ENCODE measurements at regions not wholly inside any gene's neighbourhood (a gene's known extent, or its start where the extent isn't known, plus 50 kb on each side); places are given as distances from the start of the nearest gene placed in this dataset.

DNA sequence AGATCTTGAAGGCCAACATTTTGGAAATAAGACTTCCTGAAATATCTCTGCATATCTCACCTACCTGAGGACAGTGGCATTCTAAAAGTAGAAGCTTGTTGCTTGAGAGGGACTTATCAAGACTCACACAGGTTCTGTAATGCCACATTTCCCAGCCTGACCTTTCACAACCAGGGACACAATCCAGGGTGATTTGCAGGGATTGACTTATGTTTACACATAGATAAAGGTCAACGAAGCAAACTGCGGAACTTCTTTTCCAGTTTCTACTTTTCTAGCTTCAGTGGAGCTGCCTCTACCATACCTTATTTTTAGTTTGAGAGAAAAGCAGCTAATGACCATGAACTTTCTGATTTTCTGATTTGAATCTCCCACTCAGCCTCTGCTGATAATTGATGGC is 148.7 kb downstream of the SLC16A9 start:
- Histone ChIP-seq H3K9ac (ENCODE audit: low read length in 3 of 3) (no peak overlapping the region), H3K27me3 (ENCODE audit: control insufficient read depth, insufficient read depth, low read length) (no peaks in the 10 kb centered on the region), H3K9me3 (ENCODE audit: control insufficient read depth in 2 of 3, insufficient read depth in 1 of 3, low read length in 3 of 3) (no peaks in the 10 kb centered on the region), H3K27ac (ENCODE audit: low read depth in 2 of 2, low read length in 2 of 2) (no peak overlapping the region), H3K4me3 (ENCODE audit: low read length in 3 of 3) (no peak overlapping the region), H3K4me1 (ENCODE audit: control insufficient read depth in 2 of 3, insufficient read depth in 2 of 3, low read depth in 1 of 3, low read length in 3 of 3) (peaks cover 0 to 2% (median 0%) of the 10 kb centered on the region in 3 donors), H3K36me3 (ENCODE audit: control insufficient read depth in 2 of 3, insufficient read depth in 3 of 3, low read length in 3 of 3) (no peaks in the 10 kb centered on the region)
- FAIRE-seq (no peak), DNase-seq (no peak)
- intact Hi-C loops (cut with DNase I) = no loop called here
- TF ChIP-seq, protein P1, sequence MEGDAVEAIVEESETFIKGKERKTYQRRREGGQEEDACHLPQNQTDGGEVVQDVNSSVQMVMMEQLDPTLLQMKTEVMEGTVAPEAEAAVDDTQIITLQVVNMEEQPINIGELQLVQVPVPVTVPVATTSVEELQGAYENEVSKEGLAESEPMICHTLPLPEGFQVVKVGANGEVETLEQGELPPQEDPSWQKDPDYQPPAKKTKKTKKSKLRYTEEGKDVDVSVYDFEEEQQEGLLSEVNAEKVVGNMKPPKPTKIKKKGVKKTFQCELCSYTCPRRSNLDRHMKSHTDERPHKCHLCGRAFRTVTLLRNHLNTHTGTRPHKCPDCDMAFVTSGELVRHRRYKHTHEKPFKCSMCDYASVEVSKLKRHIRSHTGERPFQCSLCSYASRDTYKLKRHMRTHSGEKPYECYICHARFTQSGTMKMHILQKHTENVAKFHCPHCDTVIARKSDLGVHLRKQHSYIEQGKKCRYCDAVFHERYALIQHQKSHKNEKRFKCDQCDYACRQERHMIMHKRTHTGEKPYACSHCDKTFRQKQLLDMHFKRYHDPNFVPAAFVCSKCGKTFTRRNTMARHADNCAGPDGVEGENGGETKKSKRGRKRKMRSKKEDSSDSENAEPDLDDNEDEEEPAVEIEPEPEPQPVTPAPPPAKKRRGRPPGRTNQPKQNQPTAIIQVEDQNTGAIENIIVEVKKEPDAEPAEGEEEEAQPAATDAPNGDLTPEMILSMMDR (IDR thresholded peaks at IDR 0.05; ENCODE audit: borderline replicate concordance, extremely low read depth, insufficient read depth) = no peak

DNA sequence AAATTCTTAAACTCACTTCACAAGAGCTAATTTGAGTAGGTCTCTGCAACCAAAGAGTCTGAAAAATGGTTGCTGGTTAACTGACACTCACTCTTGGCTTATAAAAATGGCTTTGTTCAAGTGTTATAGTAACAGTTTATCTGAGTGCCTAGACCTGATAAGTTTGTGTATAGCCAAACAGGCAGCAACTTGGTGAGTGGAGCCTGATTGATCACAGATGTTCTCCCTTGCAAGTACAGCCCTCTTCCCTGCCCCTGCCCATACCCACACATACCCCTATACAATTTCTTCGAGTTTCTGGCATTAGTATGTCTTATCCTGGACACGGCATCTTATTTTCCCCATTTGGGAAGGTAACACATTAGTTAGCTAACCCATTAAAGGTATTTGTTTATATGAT is 149.5 kb downstream of the SLC16A9 start:
- no peak for FAIRE-seq

DNA sequence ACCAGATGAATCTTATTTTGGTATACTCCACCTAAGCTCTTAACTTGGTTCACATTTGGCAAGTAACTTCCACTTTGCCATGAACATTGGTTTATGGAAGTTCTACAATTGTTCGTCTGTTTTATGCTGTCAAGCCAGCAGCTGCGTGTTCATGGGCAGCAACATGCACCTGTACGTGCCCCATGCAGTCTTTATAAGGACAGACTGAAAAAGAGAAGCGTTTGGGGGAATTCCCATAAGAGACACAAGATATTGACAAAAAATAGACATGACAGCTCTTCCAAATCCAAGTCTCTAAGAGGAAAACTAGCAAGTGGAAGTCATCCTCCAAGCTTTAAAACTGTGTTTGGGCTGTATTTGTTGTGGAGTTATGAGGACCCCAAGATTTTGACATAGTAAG is 151.6 kb downstream of the SLC16A9 start:
- TF ChIP-seq, protein P1 (IDR thresholded peaks at IDR 0.05; ENCODE audit: borderline replicate concordance, extremely low read depth, insufficient read depth) = no peak
- Histone ChIP-seq H3K36me3 (ENCODE audit: control insufficient read depth in 2 of 3, insufficient read depth in 3 of 3, low read length in 3 of 3) (no peaks in the 10 kb centered on the region), H3K27me3 (ENCODE audit: control insufficient read depth, insufficient read depth, low read length) (no peaks in the 10 kb centered on the region), H3K27ac (ENCODE audit: low read depth in 2 of 2, low read length in 2 of 2) (no peak overlapping the region), H3K4me3 (ENCODE audit: low read length in 3 of 3) (no peak overlapping the region), H3K9me3 (ENCODE audit: control insufficient read depth in 2 of 3, insufficient read depth in 1 of 3, low read length in 3 of 3) (no peaks in the 10 kb centered on the region), H3K9ac (ENCODE audit: low read length in 3 of 3) (no peak overlapping the region), H3K4me1 (ENCODE audit: control insufficient read depth in 2 of 3, insufficient read depth in 2 of 3, low read depth in 1 of 3, low read length in 3 of 3) (peaks cover 0 to 2% (median 0%) of the 10 kb centered on the region in 3 donors)
- DNase-seq (no peak), FAIRE-seq (no peak)
- intact Hi-C loops (cut with DNase I) = no loop called here

More for the DNA sequence above, 149.5 kb downstream of the SLC16A9 start:
- DNase-seq = no peak
- Histone ChIP-seq H3K27me3 (ENCODE audit: control insufficient read depth, insufficient read depth, low read length) (no peaks in the 10 kb centered on the region), H3K4me3 (ENCODE audit: low read length in 3 of 3) (no peak overlapping the region), H3K27ac (ENCODE audit: low read depth in 2 of 2, low read length in 2 of 2) (no peak overlapping the region), H3K4me1 (ENCODE audit: control insufficient read depth in 2 of 3, insufficient read depth in 2 of 3, low read depth in 1 of 3, low read length in 3 of 3) (peaks cover 0 to 2% (median 0%) of the 10 kb centered on the region in 3 donors), H3K9me3 (ENCODE audit: control insufficient read depth in 2 of 3, insufficient read depth in 1 of 3, low read length in 3 of 3) (no peaks in the 10 kb centered on the region), H3K36me3 (ENCODE audit: control insufficient read depth in 2 of 3, insufficient read depth in 3 of 3, low read length in 3 of 3) (no peaks in the 10 kb centered on the region), H3K9ac (ENCODE audit: low read length in 3 of 3) (no peak overlapping the region)
- TF ChIP-seq, protein P1 (IDR thresholded peaks at IDR 0.05; ENCODE audit: borderline replicate concordance, extremely low read depth, insufficient read depth) = no peak
- intact Hi-C loops (cut with DNase I) = no loop called here

DNA sequence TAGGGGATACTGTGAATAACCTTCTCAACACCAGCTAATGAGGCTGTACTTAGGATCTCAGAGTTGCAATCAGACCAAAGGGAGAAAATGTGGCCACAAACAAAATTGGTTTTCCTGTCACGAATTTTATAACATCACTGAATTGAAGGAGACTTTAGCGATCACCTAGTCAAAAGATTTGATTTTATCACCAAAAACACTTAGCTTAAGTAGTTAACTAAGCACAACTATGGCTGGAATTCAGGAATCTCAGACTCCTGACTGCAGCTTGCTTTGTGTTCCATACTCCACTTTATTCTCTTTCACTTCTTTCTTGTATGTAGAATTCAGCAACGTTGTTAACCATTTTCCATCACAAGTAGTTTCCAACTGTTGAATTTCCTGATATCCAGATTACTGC is 152.0 kb downstream of the SLC16A9 start:
- Histone ChIP-seq H3K27ac (ENCODE audit: low read depth in 2 of 2, low read length in 2 of 2) (no peak overlapping the region), H3K9ac (ENCODE audit: low read length in 3 of 3) (no peak overlapping the region), H3K36me3 (ENCODE audit: control insufficient read depth in 2 of 3, insufficient read depth in 3 of 3, low read length in 3 of 3) (no peaks in the 10 kb centered on the region), H3K27me3 (ENCODE audit: control insufficient read depth, insufficient read depth, low read length) (no peaks in the 10 kb centered on the region), H3K4me1 (ENCODE audit: control insufficient read depth in 2 of 3, insufficient read depth in 2 of 3, low read depth in 1 of 3, low read length in 3 of 3) (peaks cover 0 to 2% (median 0%) of the 10 kb centered on the region in 3 donors), H3K4me3 (ENCODE audit: low read length in 3 of 3) (no peak overlapping the region), H3K9me3 (ENCODE audit: control insufficient read depth in 2 of 3, insufficient read depth in 1 of 3, low read length in 3 of 3) (no peaks in the 10 kb centered on the region)
- intact Hi-C loops (cut with DNase I) = no loop called here
- TF ChIP-seq, protein P1 (IDR thresholded peaks at IDR 0.05; ENCODE audit: borderline replicate concordance, extremely low read depth, insufficient read depth) = no peak
- FAIRE-seq = no peak
- peak in 2 of 5 donors; percentile 21 to 31 for DNase-seq
